Astrocyte of the spinal cord (primary cell): ENCODE measurements at regions not wholly inside any gene's neighbourhood (a gene's known extent, or its start where the extent isn't known, plus 50 kb on each side); places are given as distances from the start of the nearest gene placed in this dataset.
A peak's percentile ranks its signal among the peaks of the same experiment; 100 is the strongest.

Experiments
- DNase-seq: peaks from one replicate; pipeline ENCODE4 v3.0.0; 2011; ENCODE audit warnings: low read depth, low spot score
- H3K4me3 ChIP-seq: 2 replicates; pipeline ENCODE4 v1.5.1; 2011; ENCODE audit warnings: low read depth, mild to moderate bottlenecking, low read length, moderate library complexity
- in situ Hi-C: cut with HindIII; loops from 2 replicates; pipeline ENCODE4 v1.10.0; 2017; ENCODE audit warnings: low sequenced_read_pairs
- TF ChIP-seq, protein P1 (sequence below): IDR thresholded peaks from 2 replicates; pipeline ENCODE4 v1.5.1; 2012; ENCODE audit warnings: low read depth, mild to moderate bottlenecking, low read length, inconsistent platforms

DNA sequence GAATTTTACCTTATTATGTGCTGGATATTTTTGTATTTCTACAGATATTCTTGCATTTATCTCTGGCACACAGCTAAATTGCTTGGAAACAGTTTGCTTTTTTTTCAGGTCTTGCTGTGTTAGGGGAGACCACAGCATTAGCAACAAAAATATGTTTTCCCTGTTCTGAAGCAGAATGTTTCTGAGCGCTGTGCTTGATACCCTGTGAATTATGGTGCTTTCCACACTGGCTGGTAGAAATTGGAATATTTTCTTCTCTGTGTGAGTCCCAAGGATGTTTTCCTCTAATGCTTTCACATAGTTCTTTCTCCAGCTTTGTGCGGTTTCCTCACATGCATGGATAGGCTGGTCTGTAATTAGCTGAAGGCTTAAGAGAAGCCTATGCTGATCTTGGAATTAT lies 651.6 kb upstream of the IGFBP3 start:
- DNase-seq, result no peak
- TF ChIP-seq, protein P1, sequence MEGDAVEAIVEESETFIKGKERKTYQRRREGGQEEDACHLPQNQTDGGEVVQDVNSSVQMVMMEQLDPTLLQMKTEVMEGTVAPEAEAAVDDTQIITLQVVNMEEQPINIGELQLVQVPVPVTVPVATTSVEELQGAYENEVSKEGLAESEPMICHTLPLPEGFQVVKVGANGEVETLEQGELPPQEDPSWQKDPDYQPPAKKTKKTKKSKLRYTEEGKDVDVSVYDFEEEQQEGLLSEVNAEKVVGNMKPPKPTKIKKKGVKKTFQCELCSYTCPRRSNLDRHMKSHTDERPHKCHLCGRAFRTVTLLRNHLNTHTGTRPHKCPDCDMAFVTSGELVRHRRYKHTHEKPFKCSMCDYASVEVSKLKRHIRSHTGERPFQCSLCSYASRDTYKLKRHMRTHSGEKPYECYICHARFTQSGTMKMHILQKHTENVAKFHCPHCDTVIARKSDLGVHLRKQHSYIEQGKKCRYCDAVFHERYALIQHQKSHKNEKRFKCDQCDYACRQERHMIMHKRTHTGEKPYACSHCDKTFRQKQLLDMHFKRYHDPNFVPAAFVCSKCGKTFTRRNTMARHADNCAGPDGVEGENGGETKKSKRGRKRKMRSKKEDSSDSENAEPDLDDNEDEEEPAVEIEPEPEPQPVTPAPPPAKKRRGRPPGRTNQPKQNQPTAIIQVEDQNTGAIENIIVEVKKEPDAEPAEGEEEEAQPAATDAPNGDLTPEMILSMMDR, result no peak
- in situ Hi-C loops, result no loop called here
- no peak overlapping the region for H3K4me3 ChIP-seq

GRCh38 chr7:46571996-46572395 lies 650.9 kb upstream of the IGFBP3 start:
- in situ Hi-C loops, result no loop called here
- no peak overlapping the region for H3K4me3 ChIP-seq
- TF ChIP-seq, protein P1, result no peak
- DNase-seq, result no peak

DNA sequence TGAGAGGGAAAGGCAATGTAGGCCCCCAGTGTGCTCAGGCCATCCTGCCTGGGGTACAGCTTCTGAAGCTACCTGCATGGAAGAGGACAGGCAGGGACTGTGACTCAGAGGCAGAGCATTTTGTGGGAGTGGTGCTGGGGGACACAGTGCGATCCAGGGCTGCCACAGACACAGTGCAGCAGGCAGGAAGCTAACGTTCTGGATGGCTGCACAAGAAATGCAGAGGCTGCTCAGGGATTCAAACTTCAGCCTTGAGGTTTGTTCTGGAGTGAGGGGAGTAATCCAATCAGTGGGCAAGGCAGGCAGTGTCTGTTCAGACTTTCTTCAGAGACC lies 648.0 kb upstream of the IGFBP3 start:
- in situ Hi-C loops, result no loop called here
- H3K4me3 ChIP-seq, result no peak overlapping the region
- DNase-seq, result no peak
- TF ChIP-seq, protein P1, result no peak

DNA sequence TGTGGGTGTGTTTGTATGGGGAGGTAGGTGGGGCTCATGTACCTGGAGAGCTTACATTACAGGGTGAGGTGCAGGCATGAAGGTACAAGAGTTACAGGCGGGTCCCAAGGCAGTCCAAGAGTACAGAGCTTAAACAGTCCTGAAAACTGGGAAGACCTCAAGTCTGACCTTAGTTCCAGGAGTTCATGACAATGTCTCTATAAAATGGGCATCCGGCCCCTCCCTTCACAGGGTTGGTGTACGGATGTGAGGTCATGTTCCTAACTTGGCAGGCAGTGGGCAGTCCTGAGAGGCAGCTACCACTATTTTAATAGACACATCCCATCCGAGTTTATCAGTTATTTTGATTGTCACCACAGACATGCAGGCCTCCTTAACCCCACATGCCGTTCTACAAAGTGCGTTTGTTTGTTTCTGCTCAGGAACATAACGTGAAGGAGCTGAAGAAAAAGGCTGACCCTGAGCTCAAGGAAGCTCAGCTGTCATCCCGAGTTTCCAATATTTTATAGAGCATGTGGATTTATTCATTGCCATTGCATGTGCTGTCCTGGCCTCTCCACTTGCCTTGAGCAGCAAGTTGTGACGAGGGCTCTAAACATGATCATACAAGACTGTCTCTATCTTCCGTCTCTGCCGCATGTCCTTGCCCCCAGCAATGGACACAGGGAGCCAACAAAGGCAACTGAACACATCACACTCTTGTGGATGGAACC lies 647.5 kb upstream of the IGFBP3 start:
- in situ Hi-C loops, result no loop called here
- DNase-seq, result no peak
- TF ChIP-seq, protein P1, result no peak
- H3K4me3 ChIP-seq, result no peak overlapping the region

GRCh38 chr7:46567858-46568257 lies 646.8 kb upstream of the IGFBP3 start:
- in situ Hi-C loops, result no loop called here

GRCh38 chr7:46566097-46566774 lies 645.2 kb upstream of the IGFBP3 start:
- H3K4me3 ChIP-seq, result no peak overlapping the region
- TF ChIP-seq, protein P1, result no peak
- peak; percentile 14 for DNase-seq
- in situ Hi-C loops, result no loop called here

More at GRCh38 chr7:46567858-46568257, 646.8 kb upstream of the IGFBP3 start:
- TF ChIP-seq, protein P1, result no peak
- no peak overlapping the region for H3K4me3 ChIP-seq
- no peak for DNase-seq
